ENCODE measurements at regions not wholly inside any gene's neighbourhood (a gene's known extent, or its start where the extent isn't known, plus 50 kb on each side); places are given as distances from the start of the nearest gene placed in this dataset.

DNA sequence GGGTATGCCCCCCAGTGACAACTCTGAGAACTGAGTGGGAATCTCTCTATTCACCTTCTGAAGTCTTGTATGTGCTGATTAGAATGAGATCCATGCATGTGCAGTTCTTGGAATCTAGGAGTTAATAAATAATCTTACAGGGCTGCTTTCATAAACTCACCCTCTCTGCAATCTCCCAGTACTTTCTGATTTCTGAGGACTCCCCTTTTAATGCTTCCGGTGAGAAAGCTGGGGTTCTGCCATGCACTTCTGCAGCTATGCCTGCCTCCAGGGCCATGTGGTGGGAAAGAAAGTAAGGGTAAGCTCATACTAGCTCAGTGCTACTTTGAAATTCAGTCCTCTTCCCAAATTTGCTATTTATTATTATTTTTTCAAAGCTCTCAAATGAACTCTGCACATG is 432.9 kb downstream of the MTX2 start:
- no peak for TF ChIP-seq ZNF274 (IDR thresholded peaks at IDR 0.05; ENCODE audit: low read depth, low read length)
- no peak overlapping the region for H3K4me3 ChIP-seq (ENCODE audit: low read length)

DNA sequence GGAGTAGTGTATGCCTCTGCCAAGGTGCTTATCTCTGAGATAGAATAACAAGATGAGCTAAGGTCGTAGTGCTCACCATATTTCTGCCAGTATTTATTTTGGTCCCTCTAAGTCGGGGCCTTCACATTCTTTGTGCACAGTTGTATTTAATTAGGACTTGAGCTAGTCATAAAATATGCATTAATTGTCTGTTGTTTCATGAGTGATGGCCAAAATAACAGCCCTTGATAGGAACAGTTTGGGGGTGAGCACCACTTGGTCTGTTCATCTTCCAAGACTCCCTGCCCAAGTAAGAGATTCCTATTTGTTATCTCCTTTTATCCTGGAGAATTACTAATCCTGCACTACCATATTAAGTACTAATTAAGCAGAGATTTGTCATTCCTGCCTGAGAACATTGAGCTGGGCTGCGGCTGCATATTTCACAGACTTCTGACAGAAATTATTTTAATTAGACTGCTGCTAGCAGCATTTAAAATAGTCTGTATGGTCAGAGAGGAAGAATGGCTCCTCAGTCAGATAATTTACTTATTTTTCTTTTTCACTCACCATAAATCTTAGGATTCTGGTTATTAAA is 435.1 kb downstream of the MTX2 start:
- no peak overlapping the region for H3K4me3 ChIP-seq (ENCODE audit: low read length)
- TF ChIP-seq ZNF274 (IDR thresholded peaks at IDR 0.05; ENCODE audit: low read depth, low read length) = no peak

DNA sequence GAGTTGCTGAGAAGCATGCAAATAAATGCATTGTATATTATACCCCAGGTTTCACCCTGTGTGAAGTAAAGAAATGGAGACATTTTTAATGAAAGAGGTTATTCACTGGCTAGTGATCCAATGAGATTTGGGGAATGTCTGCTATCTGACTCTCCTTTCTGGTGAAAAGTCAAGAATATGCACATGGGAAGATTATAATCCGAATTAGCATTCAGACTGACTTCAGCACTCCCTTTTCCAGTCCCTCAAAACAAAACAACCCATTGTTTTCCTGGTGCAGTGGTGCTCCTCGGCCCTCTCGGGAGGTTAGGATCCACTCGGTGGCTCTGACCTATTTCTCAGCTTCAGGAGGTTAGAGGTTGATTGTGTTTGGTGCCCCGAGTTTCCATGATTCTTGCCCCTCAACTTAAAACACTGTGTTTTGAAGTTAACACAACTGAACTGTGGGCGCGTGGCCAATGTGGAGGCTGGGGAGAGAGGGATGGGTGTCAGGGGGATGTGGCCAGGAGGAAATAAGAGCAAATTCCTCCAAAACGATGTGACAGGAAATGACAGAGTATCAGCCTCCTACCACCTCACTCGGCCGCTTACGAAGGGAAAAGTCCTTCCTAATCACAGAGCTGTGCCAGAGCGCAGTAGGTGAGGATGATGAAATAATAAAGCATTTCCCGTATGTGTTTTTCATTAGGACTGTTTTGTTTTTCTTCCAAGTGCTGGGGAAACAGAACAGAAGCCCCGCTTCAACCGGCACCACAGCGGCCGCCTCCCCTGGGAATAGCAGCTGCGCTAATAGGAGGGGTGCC is 440.1 kb downstream of the MTX2 start:
- no peak for TF ChIP-seq ZNF274 (IDR thresholded peaks at IDR 0.05; ENCODE audit: low read depth, low read length)

DNA sequence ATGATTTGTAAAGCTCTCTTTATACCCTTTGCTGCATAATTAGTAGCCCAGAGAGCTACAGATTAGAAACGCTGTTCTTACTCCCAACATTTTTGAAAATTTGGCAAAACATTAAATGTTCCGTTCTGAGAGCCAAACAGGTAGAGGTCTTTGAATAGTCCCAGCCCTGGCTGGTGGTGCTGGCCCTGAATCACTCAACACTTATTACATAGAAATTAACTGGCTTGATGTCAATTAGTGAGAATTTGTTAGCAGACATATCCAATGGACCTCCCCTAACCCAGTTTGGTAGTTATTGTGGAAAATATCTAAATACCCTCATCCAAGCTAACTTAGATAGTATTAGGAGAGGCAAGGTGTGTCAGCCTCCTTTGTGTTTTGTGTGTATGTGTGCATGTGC is 440.7 kb downstream of the MTX2 start:
- no peak for TF ChIP-seq ZNF274 (IDR thresholded peaks at IDR 0.05; ENCODE audit: low read depth, low read length)
- H3K4me3 ChIP-seq (ENCODE audit: low read length) = no peak overlapping the region

More for the DNA sequence above, 440.1 kb downstream of the MTX2 start:
- no peak overlapping the region for H3K4me3 ChIP-seq (ENCODE audit: low read length)

DNA sequence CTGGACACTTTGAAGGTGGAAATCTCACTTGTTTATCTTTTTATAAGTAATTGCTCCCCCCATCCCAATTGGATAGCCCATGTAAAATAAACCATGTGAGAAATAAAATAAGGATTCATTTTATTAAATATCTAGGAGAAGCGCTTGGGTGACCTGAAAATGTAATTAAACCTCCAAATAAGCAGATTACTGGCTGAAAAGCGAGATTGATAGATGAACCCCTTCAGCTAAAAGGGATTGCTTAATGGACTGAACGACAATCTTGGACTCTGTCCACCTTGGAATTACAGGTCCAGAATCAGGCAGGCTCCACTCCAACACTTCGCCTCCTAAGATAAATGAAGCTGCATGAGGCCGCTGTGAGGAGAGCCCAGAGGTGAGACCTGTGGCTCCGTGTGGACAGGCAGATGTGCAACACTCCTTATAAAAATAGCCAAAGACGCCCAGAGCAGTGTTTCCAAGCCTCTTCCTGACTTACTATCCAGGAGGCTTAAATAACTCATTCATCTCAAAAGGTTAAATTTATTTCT is 441.5 kb downstream of the MTX2 start:
- no peak overlapping the region for H3K4me3 ChIP-seq (ENCODE audit: low read length)
- no peak for TF ChIP-seq ZNF274 (IDR thresholded peaks at IDR 0.05; ENCODE audit: low read depth, low read length)

DNA sequence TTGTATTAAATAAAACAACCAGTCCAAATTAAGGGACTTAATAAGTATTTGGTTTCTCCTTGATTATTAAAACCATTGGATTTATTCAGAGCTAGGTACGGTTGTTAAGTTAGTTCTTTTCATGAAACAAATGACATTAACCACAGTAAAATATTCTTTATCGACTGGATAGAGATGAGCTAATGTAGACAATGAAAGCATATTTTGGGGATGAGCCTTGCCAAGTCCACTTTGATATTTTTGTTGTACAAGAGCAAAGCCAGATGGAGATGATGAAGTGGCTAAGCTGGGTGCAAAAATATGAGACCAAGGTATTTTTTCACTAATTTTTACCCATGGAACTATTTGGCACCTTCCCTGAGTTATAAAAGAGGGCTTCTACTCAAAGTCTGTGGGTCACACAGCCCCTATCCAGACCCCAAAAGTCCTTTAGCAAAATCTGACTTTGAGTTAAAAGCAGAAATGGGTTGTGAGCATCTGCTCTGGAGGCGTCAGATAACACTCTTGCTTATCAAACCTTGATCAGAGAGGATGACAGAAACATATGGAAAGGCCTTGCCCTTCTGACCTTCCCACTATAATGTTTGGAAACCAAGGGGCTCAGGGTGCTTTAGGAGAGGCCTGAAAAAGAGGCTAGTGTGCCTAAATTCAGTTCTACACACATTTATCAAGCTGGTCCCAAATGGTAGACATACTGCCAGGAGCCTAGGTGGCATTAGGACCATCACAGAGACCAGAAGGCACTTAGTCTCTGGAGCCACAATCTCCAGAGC is 456.8 kb downstream of the MTX2 start:
- H3K4me3 ChIP-seq (ENCODE audit: low read length) = no peak overlapping the region
- TF ChIP-seq ZNF274 (IDR thresholded peaks at IDR 0.05; ENCODE audit: low read depth, low read length) = no peak

DNA sequence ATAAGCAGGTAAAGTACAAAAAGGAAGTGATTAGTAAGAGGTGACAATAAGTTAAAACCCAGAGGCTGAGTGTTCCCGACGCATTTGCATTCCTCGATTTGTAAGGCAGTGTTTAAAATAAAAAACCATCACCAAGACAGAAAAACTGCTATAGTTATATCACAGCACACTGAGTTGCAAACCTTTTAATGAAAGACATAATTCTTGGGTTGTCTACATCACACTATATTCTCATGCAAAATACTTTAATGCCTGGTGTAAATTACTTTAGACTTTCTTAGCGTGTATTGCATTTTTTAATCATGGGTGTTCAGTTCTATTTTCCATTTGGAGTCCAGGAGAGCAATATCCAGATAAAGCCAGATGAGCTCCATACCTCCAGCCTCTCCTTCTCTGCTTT is 458.5 kb downstream of the MTX2 start:
- no peak overlapping the region for H3K4me3 ChIP-seq (ENCODE audit: low read length)
- TF ChIP-seq ZNF274 (IDR thresholded peaks at IDR 0.05; ENCODE audit: low read depth, low read length) = no peak

DNA sequence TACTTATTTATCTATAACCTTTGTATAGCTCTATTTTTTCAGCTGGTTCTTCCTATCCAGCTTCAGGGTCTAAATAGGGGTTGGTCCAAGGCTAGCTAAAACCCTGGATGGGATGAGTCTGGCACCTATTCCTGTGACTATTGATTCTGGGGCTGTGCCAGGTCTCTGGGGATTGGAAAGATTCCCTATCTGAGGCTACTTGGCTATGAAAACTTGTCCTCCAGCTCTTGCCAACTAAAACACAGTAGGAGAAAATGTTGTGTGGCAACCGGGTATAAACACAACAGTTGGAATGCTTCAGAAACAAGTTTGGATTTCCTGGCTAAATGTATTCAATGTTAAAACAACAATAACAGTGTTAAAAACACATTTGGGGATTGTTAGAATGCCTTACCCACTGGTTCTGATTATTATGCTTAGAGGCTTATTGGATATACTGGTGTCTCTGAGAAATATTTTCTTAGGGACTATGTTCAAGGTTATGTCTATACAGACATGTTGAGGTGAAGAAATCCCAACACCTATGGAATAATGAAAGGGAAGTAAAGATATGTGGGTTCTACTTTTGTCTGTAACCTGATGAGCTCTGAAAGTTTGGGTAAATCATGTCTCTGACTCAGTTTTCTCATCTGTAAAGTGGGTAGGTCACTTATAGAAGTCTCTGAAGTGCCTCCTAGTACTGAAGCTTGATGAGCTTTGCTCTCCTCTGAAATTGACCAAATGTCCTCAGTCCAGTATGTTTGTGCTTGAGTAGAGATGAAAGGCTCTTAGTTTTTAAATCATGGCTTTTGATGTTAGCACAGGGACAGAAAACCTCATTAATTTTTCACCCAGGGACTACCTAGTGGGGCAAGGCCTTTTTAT is 460.7 kb downstream of the MTX2 start:
- no peak for TF ChIP-seq ZNF274 (IDR thresholded peaks at IDR 0.05; ENCODE audit: low read depth, low read length)
- no peak overlapping the region for H3K4me3 ChIP-seq (ENCODE audit: low read length)

DNA sequence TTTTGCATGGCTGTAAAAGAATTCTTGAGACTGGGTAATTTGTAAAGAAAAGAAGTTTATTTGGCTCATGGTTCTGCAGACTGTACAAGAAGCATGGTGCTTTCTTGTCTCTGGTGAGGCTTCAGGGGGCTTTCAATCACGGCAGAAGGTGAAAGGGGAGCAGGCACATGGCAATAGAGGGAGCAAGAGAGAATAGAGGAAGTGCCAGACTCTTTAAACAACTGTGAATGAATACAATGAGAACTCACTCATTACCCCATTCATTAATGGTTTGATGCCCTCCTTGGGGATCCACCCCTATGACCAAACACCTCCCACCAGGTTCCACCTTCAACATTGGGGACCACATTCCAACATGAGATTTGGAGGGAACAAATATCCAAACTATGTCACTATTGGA is 463.5 kb downstream of the MTX2 start:
- H3K4me3 ChIP-seq (ENCODE audit: low read length) = no peak overlapping the region
- no peak for TF ChIP-seq ZNF274 (IDR thresholded peaks at IDR 0.05; ENCODE audit: low read depth, low read length)

DNA sequence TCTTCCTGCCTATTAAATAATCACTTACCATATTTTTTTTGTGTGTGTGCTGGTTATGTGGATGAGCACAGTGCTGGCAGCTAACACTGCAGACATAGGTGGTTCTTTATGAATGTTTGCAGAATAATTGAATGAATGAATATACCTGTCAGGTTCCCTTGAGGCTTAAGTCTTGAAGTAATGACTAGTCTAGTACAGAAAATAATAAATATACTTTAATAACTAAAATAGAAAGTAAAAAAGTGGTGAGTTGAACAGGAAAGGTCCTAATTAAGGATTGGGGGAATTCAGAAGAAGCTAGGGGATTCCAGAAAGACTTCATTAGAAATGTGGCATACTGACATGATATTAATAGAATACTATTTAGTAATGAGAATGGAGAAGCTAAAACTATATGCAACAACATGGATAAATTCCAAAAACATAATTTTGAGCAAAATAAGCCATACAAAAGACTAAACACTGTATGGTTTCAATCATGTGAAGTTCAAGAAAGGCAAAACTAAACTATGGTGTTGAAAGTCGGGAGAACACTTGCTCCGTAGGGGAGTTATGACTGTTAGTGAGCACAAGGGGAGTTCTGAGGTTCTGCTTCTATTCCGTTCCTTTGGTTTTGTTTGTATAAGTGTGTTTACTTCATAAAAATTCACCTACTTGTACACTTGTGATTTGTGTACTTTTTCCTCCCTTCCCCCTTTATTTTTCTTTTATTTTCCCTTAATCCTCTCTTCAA is 464.6 kb downstream of the MTX2 start:
- no peak overlapping the region for H3K4me3 ChIP-seq (ENCODE audit: low read length)
- TF ChIP-seq ZNF274 (IDR thresholded peaks at IDR 0.05; ENCODE audit: low read depth, low read length) = no peak

DNA sequence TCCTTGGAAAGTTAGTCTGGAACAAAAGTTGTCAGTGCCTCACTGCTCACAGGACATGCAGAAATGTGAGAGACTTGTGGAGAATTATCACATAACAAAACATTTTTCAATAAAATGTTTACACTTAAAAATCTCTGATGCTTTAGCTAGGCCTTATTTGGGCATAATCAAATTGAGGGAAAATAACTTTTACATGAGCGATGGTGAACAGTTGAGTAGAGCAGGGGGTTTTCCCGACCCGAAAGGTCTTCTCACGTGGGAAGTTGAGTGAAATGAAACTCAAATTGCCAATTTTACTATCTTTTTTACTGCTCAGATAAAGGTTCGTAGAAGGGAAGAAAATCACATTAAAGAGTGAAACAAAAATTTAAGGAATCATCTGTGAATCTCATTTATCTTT is 465.6 kb downstream of the MTX2 start:
- TF ChIP-seq ZNF274 (IDR thresholded peaks at IDR 0.05; ENCODE audit: low read depth, low read length) = no peak
- no peak overlapping the region for H3K4me3 ChIP-seq (ENCODE audit: low read length)

DNA sequence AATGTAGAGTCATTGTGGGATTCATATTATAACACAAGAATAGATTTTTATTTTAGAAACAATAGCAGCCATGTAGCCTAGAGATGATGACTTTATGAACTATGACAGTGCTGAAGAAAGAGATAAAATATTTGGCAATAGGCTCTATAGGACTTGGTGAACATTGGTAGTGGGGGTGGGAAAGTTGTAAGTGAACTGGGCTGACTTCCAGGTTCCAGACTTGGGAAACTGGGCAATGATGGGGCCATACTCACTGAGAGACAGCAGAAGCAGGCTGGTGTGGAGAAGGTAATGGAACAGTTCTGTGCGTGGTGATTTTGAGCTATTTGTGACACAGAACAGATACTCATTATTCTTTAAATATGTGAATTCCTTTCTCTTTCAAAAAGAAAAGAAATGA is 470.3 kb upstream of the HNRNPA3 start:
- H3K4me3 ChIP-seq (ENCODE audit: low read length) = no peak overlapping the region
- TF ChIP-seq ZNF274 (IDR thresholded peaks at IDR 0.05; ENCODE audit: low read depth, low read length) = no peak

DNA sequence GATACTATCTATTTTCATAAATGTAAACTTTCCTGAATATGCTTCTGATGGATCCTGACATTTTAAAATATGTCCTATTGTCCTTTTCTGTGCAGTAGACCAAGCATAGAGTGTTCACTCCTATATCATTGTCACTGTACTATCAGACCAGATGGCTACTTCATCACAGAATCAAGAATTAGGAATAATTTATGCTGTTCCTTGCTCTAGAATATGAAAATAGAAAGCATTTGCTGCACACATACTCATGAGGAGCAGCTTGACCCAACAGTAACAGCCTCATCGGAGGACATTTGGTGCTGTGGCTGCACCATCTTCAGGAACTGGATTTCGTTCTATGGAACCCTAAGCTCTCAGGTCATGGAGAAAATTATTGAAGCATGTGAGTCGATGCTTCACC is 468.9 kb upstream of the HNRNPA3 start:
- H3K4me3 ChIP-seq (ENCODE audit: low read length) = no peak overlapping the region
- no peak for TF ChIP-seq ZNF274 (IDR thresholded peaks at IDR 0.05; ENCODE audit: low read depth, low read length)

All from GM08714 (cell line).